HepG2 (cell line): ENCODE measurements at regions not wholly inside any gene's neighbourhood (a gene's known extent, or its start where the extent isn't known, plus 50 kb on each side); places are given as distances from the start of the nearest gene placed in this dataset.

Experiments
- AGO1 ChIP-seq: fragments of 200-400 bp; formaldehyde crosslinking; IDR thresholded peaks from 2 replicates; pipeline ENCODE4 v1.6.1; 2017; ENCODE audit warnings: mild to moderate bottlenecking, low read depth, low read length, moderate library complexity; ENCODE audit not compliant: poor library complexity, severe bottlenecking
- NFKBIZ ChIP-seq: IDR thresholded peaks from 2 replicates; pipeline ENCODE4 v1.6.1; 2018; ENCODE audit warnings: missing genetic modification reagents, missing compliant biosample characterization
- PRDM10 ChIP-seq: sonication (generic); formaldehyde crosslinking; IDR thresholded peaks from 2 replicates; pipeline ENCODE4 v1.4.0; 2020; ENCODE audit warnings: low read depth, missing genetic modification reagents
- STAT6 ChIP-seq: sonication (generic); formaldehyde crosslinking; IDR thresholded peaks from 2 replicates; pipeline ENCODE4 v1.4.0; 2020; ENCODE audit warnings: missing genetic modification reagents, mild to moderate bottlenecking, borderline replicate concordance
- TP53 ChIP-seq: sonication (generic); formaldehyde crosslinking; conservative IDR thresholded peaks from 2 replicates; pipeline ENCODE4 v1.4.0; 2020; ENCODE audit warnings: missing genetic modification reagents
- ZNF468 ChIP-seq: sonication (generic); formaldehyde crosslinking; IDR thresholded peaks from 2 replicates; pipeline ENCODE4 v1.8.0; 2022; ENCODE audit warnings: mild to moderate bottlenecking, moderate library complexity, missing genetic modification reagents
- ZNF691 ChIP-seq: sonication (generic); formaldehyde crosslinking; IDR thresholded peaks from 2 replicates; pipeline ENCODE4 v1.4.0; 2020; ENCODE audit warnings: missing genetic modification reagents, low read depth, mild to moderate bottlenecking, borderline replicate concordance

GRCh38 chr3:117955196-117955595 is 1079.5 kb downstream of the IGSF11 start (continued):
- no peak for TF ChIP-seq PRDM10
- TF ChIP-seq ZNF468 (CRISPR knock-in tag): no peak
- TF ChIP-seq AGO1: no peak
- no peak for TF ChIP-seq STAT6 (CRISPR knock-in tag)
- TF ChIP-seq ZNF691: no peak
- no peak for TF ChIP-seq NFKBIZ
- TF ChIP-seq TP53 (CRISPR knock-in tag): no peak
